ENCODE measurements at regions not wholly inside any gene's neighbourhood (a gene's known extent, or its start where the extent isn't known, plus 50 kb on each side); places are given as distances from the start of the nearest gene placed in this dataset.

- no peak for TF ChIP-seq CEBPB (IDR thresholded peaks at IDR 0.05)
- no peak for TF ChIP-seq EP300 (IDR thresholded peaks at IDR 0.05; ENCODE audit: borderline replicate concordance)
- no peak for TF ChIP-seq ZBTB7A (IDR thresholded peaks at IDR 0.05; ENCODE audit: low read depth)
Measured at GRCh38 chr5:27318701-27319100, 280.3 kb upstream of the CDH9 start.

All from Ishikawa (cell line).